Neural cell (in vitro differentiated cells): ENCODE measurements at regions not wholly inside any gene's neighbourhood (a gene's known extent, or its start where the extent isn't known, plus 50 kb on each side); places are given as distances from the start of the nearest gene placed in this dataset.

ENCODE experiments used
- H2AFZ ChIP-seq: fragments of 200-600, 300-800 bp; sonication (generic), shearing (Covaris generic); 2 replicates; pipeline ENCODE4 v1.6.0; 2014; ENCODE audit warnings: low read depth, mild to moderate bottlenecking, antibody characterized with exemption, low read length, moderate library complexity
- H3F3A ChIP-seq: fragments of 200-600 bp; shearing (Covaris generic); 2 replicates; pipeline ENCODE4 v1.6.1; 2016; ENCODE audit warnings: mild to moderate bottlenecking, moderate library complexity, mixed read lengths, antibody characterized with exemption, low read length; ENCODE audit not compliant: insufficient read depth, poor library complexity, severe bottlenecking
- H3K27ac ChIP-seq: fragments of 200-600, 300-800 bp; sonication (generic), shearing (Covaris generic); 2 replicates; pipeline ENCODE4 v1.5.1; 2014; ENCODE audit warnings: mild to moderate bottlenecking, low read length, moderate library complexity
- H3K27me3 ChIP-seq: fragments of 300-800, 200-600 bp; sonication (generic), shearing (Covaris generic); 2 replicates; pipeline ENCODE4 v1.6.0; 2014; ENCODE audit warnings: mild to moderate bottlenecking, low read depth, low read length, moderate library complexity; ENCODE audit not compliant: insufficient read depth
- H3K36me3 ChIP-seq: fragments of 300-800, 200-600 bp; sonication (generic), shearing (Covaris generic); 2 replicates; pipeline ENCODE4 v1.5.1; 2014; ENCODE audit warnings: mild to moderate bottlenecking, antibody characterized with exemption, low read length, moderate library complexity; ENCODE audit not compliant: insufficient read depth
- H3K4me2 ChIP-seq: fragments of 300-800, 200-600 bp; sonication (generic), shearing (Covaris generic); 2 replicates; pipeline ENCODE4 v1.6.0; 2014; ENCODE audit warnings: mild to moderate bottlenecking, low read length
- H3K4me3 ChIP-seq: fragments of 300-800, 200-600 bp; sonication (generic), shearing (Covaris generic); 2 replicates; pipeline ENCODE4 v1.5.1; 2014; ENCODE audit warnings: mild to moderate bottlenecking, low read length, moderate library complexity
- H3K79me2 ChIP-seq: fragments of 200-600 bp; shearing (Covaris generic); replicated peaks from 2 replicates; pipeline ENCODE4 v1.6.0; 2014; ENCODE audit warnings: mild to moderate bottlenecking, low read length, moderate library complexity; ENCODE audit not compliant: insufficient read depth
- H3K9ac ChIP-seq: fragments of 300-800, 200-600 bp; sonication (generic), shearing (Covaris generic); 2 replicates; pipeline ENCODE4 v1.6.1; 2016; ENCODE audit warnings: mild to moderate bottlenecking, low read length, mixed read lengths
- H3K9me2 ChIP-seq: fragments of 200-600 bp; shearing (Covaris generic); 2 replicates; pipeline ENCODE4 v1.6.1; 2016; ENCODE audit warnings: mild to moderate bottlenecking, low read length, mixed read lengths; ENCODE audit not compliant: insufficient read depth
- H3K9me3 ChIP-seq: fragments of 200-600, 300-800 bp; sonication (generic), shearing (Covaris generic); 2 replicates; pipeline ENCODE4 v1.6.1; 2016; ENCODE audit warnings: mild to moderate bottlenecking, mixed run types, low read length, moderate library complexity, mixed read lengths
- H4K20me1 ChIP-seq: fragments of 200-600 bp; shearing (Covaris generic); 2 replicates; pipeline ENCODE4 v1.6.1; 2016; ENCODE audit warnings: mild to moderate bottlenecking, mixed run types; ENCODE audit not compliant: insufficient read depth
- EZH2 ChIP-seq: fragments of 200-600, 300-800 bp; shearing (Covaris generic), sonication (generic); IDR thresholded peaks from 2 replicates; pipeline ENCODE4 v1.6.1; 2014; ENCODE audit warnings: antibody characterized with exemption, low read length, borderline replicate concordance, mild to moderate bottlenecking; ENCODE audit not compliant: insufficient read depth, poor library complexity, severe bottlenecking
- POLR2AphosphoS5 ChIP-seq: IDR thresholded peaks from 2 replicates; pipeline ENCODE4 v1.6.1; 2012
- REST ChIP-seq: IDR thresholded peaks from 2 replicates; pipeline ENCODE4 v1.6.1; 2012; ENCODE audit warnings: borderline replicate concordance
- small RNA-seq, 3 experiments: library from RNA; depleted of rRNA; stranded (forward); fragments of <200 nt; gene quantifications; one replicate each; pipeline ENCODE3, GENCODE V24; 2012

DNA sequence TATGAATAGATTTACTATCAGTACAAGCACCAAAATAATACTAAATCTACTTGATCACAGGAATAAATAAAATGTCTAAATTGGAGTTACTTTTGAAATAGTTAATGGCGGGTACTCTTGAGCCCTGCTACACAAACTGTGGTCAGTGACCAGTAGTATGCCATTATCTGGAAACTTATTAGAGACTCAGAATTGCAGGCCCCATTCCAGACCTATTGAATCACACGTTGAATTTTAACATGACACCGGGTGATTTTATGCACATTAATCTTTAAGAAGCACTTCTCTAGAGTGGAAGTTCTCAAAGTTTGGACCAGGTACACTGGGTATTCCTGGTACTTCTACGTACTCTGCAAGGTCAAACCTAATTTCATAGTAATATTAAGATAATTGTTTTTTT, 660.0 kb upstream of the POU3F4 start:
- H2AFZ ChIP-seq = no peak overlapping the region
- H4K20me1 ChIP-seq = no peaks in the 10 kb centered on the region
- no peaks in the 10 kb centered on the region for H3F3A ChIP-seq
- no peak overlapping the region for H3K4me3 ChIP-seq
- H3K27ac ChIP-seq = no peak overlapping the region
- H3K9ac ChIP-seq = no peak overlapping the region
- H3K4me2 ChIP-seq = no peak overlapping the region
- TF ChIP-seq POLR2AphosphoS5 (no peak), REST (no peak), EZH2 (no peak)
- no peaks in the 10 kb centered on the region for H3K79me2 ChIP-seq
- H3K9me3 ChIP-seq = no peaks in the 10 kb centered on the region
- H3K36me3 ChIP-seq = no peaks in the 10 kb centered on the region
- H3K27me3 ChIP-seq = no peaks in the 10 kb centered on the region
- H3K9me2 ChIP-seq = no peaks in the 10 kb centered on the region

Small RNA genes in the stretch of these regions (small RNA-seq; reads per million reads assigned to genes)
- gene RF00394 = 0 reads per million in 3 experiments
